SK-N-SH (cell line): ENCODE measurements at regions not wholly inside any gene's neighbourhood (a gene's known extent, or its start where the extent isn't known, plus 50 kb on each side); places are given as distances from the start of the nearest gene placed in this dataset.

ENCODE experiments used
- CTCF ChIA-PET: fragments of 300-600, 350-600 bp; formaldehyde crosslinking; extraction: SDS; loops from one replicate; lab custom pipeline; 2021; lab: Yijun Ruan, JAX
- POLR2A ChIA-PET: fragments of 350-600 bp; sonication (Branson Sonifier 250); formaldehyde crosslinking; extraction: SDS; loops from one replicate; lab custom pipeline; 2020; ENCODE audit warnings: antibody characterized with exemption, inconsistent platforms; lab: Yijun Ruan, JAX
- DNase-seq: peaks from one replicate; pipeline ENCODE4 v3.0.0; 2012
- H2AFZ ChIP-seq: fragments of 200-600 bp; sonication (generic); 2 replicates; pipeline ENCODE4 v1.8.1; 2016; ENCODE audit warnings: antibody characterized with exemption, mild to moderate bottlenecking, low read depth
- H3F3A ChIP-seq: fragments of 200-600 bp; sonication (generic); replicated peaks from 2 replicates; pipeline ENCODE3; 2016; ENCODE audit warnings: antibody characterized with exemption, mild to moderate bottlenecking; ENCODE audit not compliant: insufficient read depth
- H3K27ac ChIP-seq, 2 experiments: fragments of 200-500 bp in 1 of 2; fragments of 200-600 bp in 1 of 2; sonication (Bioruptor generic) in 1 of 2; sonication (generic), shearing (Covaris generic) in 1 of 2; 2 replicates each; pipeline versions ENCODE4 v1.5.1 to v1.6.1; 2014 to 2016; ENCODE audit warnings: low read depth in 2 of 2, inconsistent platforms in 1 of 2, low read length in 1 of 2, mild to moderate bottlenecking in 1 of 2, mixed read lengths in 1 of 2
- H3K27me3 ChIP-seq: fragments of 200-600 bp; sonication (generic), shearing (Covaris generic); 2 replicates; pipeline ENCODE4 v1.6.1; 2016; ENCODE audit warnings: mixed run types; ENCODE audit not compliant: insufficient read depth
- H3K36me3 ChIP-seq, 2 experiments: fragments of 200-500 bp in 1 of 2; fragments of 200-600 bp in 1 of 2; sonication (Bioruptor generic) in 1 of 2; sonication (generic) in 1 of 2; replicated peaks in 1 of 2; 2 replicates each; pipeline versions ENCODE3 to v1.5.1; 2014 to 2016; ENCODE audit warnings: low read length in 1 of 2, mild to moderate bottlenecking in 1 of 2; ENCODE audit not compliant: insufficient read depth in 2 of 2, control insufficient read depth in 1 of 2
- H3K4me1 ChIP-seq, 2 experiments: fragments of 200-500 bp in 1 of 2; fragments of 200-600 bp in 1 of 2; sonication (Bioruptor generic) in 1 of 2; sonication (generic), shearing (Covaris generic) in 1 of 2; 2 replicates each; pipeline versions ENCODE4 v1.5.1 to v1.6.1; 2014 to 2016; ENCODE audit warnings: low read depth in 1 of 2, low read length in 1 of 2, mixed run types in 1 of 2; ENCODE audit not compliant: insufficient read depth in 2 of 2, control insufficient read depth in 1 of 2
- H3K4me2 ChIP-seq: fragments of 200-600 bp; sonication (generic), shearing (Covaris generic); 2 replicates; pipeline ENCODE4 v1.6.1; 2017; ENCODE audit warnings: mixed run types
- H3K4me3 ChIP-seq, 2 experiments: fragments of 200-500 bp in 1 of 2; fragments of 200-600 bp in 1 of 2; sonication (Bioruptor generic) in 1 of 2; sonication (generic), shearing (Covaris generic) in 1 of 2; 2 replicates each; pipeline versions ENCODE4 v1.5.1 to v1.8.1; 2014 to 2016; ENCODE audit warnings: low read depth in 2 of 2, inconsistent platforms in 1 of 2, low read length in 1 of 2, mild to moderate bottlenecking in 1 of 2, mixed read lengths in 1 of 2, moderate library complexity in 1 of 2
- H3K79me2 ChIP-seq: fragments of 200-600 bp; sonication (generic); 2 replicates; pipeline ENCODE4 v1.8.1; 2017; ENCODE audit warnings: mild to moderate bottlenecking; ENCODE audit not compliant: insufficient read depth
- H3K9ac ChIP-seq: fragments of 200-600 bp; sonication (generic); 2 replicates; pipeline ENCODE4 v1.6.1; 2017; ENCODE audit warnings: mixed run types
- H3K9me2 ChIP-seq: fragments of 200-600 bp; sonication (generic); 2 replicates; pipeline ENCODE4 v1.6.1; 2017; ENCODE audit warnings: mixed run types
- H3K9me3 ChIP-seq: fragments of 200-600 bp; sonication (generic); 2 replicates; pipeline ENCODE4 v1.6.1; 2017; ENCODE audit warnings: mixed run types, mild to moderate bottlenecking, moderate library complexity
- H4K20me1 ChIP-seq: fragments of 200-600 bp; sonication (generic); 2 replicates; pipeline ENCODE4 v1.6.1; 2017; ENCODE audit warnings: mild to moderate bottlenecking, mixed run types; ENCODE audit not compliant: insufficient read depth
- ELF1 ChIP-seq: IDR thresholded peaks from 2 replicates; pipeline ENCODE4 v1.4.0; 2012
- EP300 ChIP-seq, 2 experiments: IDR thresholded peaks; 2 replicates each; pipeline versions ENCODE4 v1.4.0 to v1.6.1; 2012; ENCODE audit warnings: borderline replicate concordance in 1 of 2, low read depth in 1 of 2, low read length in 1 of 2
- EZH2phosphoT487 ChIP-seq: fragments of 200-600 bp; sonication (generic); IDR thresholded peaks from 2 replicates; pipeline ENCODE4 v1.6.1; 2017; ENCODE audit warnings: low read depth, mixed run types, mild to moderate bottlenecking, antibody characterized with exemption, moderate library complexity, borderline replicate concordance
- FOXJ3 ChIP-seq: sonication (generic); formaldehyde crosslinking; IDR thresholded peaks from 2 replicates; pipeline ENCODE4 v1.5.1; 2020; ENCODE audit warnings: mild to moderate bottlenecking, missing genetic modification reagents
- JUND ChIP-seq: IDR thresholded peaks from 2 replicates; pipeline ENCODE4 v1.4.0; 2012
- MAX ChIP-seq: IDR thresholded peaks from 2 replicates; pipeline ENCODE4 v1.4.0; 2012; ENCODE audit warnings: low read depth
- MXI1 ChIP-seq: IDR thresholded peaks from 2 replicates; pipeline ENCODE4 v1.6.1; 2012; ENCODE audit warnings: mild to moderate bottlenecking, low read depth, low read length, improper control_type of control experiment
- NFIC ChIP-seq: IDR thresholded peaks from 2 replicates; pipeline ENCODE4 v1.4.0; 2012; ENCODE audit warnings: borderline replicate concordance
- NRF1 ChIP-seq: IDR thresholded peaks from 2 replicates; pipeline ENCODE4 v1.6.1; 2012; ENCODE audit warnings: low read depth, mild to moderate bottlenecking, low read length
- RAD21 ChIP-seq: IDR thresholded peaks from 2 replicates; pipeline ENCODE4 v1.6.1; 2012; ENCODE audit warnings: mild to moderate bottlenecking, low read length
- TAF1 ChIP-seq: IDR thresholded peaks from 2 replicates; pipeline ENCODE4 v1.6.1; 2012; ENCODE audit warnings: low read depth, mild to moderate bottlenecking, low read length, moderate library complexity, borderline replicate concordance
- TEAD4 ChIP-seq: IDR thresholded peaks from 2 replicates; pipeline ENCODE4 v1.4.0; 2012; ENCODE audit warnings: mild to moderate bottlenecking, borderline replicate concordance; ENCODE audit not compliant: insufficient read depth
- WGBS: methylation state at CpG from one replicate; pipeline ENCODE4 v1.1.6; 2017; ENCODE audit warnings: low lambda C conversion rate; 5-methylcytosine and 5-hydroxymethylcytosine counted together
- TF ChIP-seq, protein P1 (sequence below): fragments of 150-350 bp; IDR thresholded peaks from 2 replicates; pipeline ENCODE4 v1.6.1; 2017; ENCODE audit warnings: antibody characterized with exemption, low read length, low read depth, borderline replicate concordance
- TF ChIP-seq, protein P2 (sequence below): fragments of 150-350 bp; IDR thresholded peaks from 2 replicates; pipeline ENCODE4 v1.6.1; 2016; ENCODE audit warnings: mild to moderate bottlenecking, low read depth, low read length
- TF ChIP-seq, protein P3 (sequence below): IDR thresholded peaks from 2 replicates; pipeline ENCODE4 v1.6.1; 2012; ENCODE audit warnings: mild to moderate bottlenecking, low read depth, low read length, moderate library complexity
- TF ChIP-seq, protein P4 (sequence below): IDR thresholded peaks from 2 replicates; pipeline ENCODE4 v1.4.0; 2012; ENCODE audit warnings: low read depth, borderline replicate concordance

DNA sequence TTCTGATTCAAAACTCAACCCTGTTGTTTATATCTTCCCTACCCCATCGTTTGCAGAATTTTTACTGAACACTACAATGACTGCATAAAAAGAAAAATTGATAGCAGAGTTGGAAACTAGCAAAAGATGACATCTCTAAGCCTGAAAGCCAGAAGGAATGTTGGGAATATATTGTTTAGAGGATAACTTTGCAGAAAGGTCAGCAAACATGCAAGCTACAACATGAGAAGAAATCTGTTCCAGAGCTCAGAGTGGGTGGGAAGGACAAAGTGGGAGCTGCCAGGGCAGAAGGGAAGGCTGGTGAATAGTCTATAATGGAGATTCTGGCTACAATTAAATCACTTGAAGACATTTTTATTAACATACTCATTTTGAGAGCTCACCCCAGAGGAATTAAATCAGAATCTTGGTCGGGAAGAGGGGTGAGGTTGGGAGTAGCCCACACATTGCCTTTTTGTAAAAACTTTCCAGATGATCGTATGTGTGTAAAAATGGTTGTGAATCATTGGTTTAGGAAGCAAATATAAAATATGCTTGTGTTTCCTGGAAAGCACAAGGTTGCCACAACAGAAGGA lies 574.8 kb downstream of the FLRT2 start:
- H3K4me3 ChIP-seq: no peak overlapping the region
- H3K4me1 ChIP-seq: no peaks in the 10 kb centered on the region
- H3K9ac ChIP-seq: no peak overlapping the region
- TF ChIP-seq EP300 (IDR thresholded peaks at IDR 0.05; ENCODE audit: borderline replicate concordance in 1 of 2, low read depth in 1 of 2, low read length in 1 of 2) (no peak), JUND (no peak), TAF1 (no peak), NFIC (no peak), ELF1 (no peak), MAX (no peak), FOXJ3 (no peak), NRF1 (no peak), EZH2phosphoT487 (no peak), MXI1 (no peak), RAD21 (no peak), TEAD4 (no peak)
- TF ChIP-seq, protein P1, sequence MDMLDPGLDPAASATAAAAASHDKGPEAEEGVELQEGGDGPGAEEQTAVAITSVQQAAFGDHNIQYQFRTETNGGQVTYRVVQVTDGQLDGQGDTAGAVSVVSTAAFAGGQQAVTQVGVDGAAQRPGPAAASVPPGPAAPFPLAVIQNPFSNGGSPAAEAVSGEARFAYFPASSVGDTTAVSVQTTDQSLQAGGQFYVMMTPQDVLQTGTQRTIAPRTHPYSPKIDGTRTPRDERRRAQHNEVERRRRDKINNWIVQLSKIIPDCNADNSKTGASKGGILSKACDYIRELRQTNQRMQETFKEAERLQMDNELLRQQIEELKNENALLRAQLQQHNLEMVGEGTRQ: no peak
- TF ChIP-seq, protein P2, sequence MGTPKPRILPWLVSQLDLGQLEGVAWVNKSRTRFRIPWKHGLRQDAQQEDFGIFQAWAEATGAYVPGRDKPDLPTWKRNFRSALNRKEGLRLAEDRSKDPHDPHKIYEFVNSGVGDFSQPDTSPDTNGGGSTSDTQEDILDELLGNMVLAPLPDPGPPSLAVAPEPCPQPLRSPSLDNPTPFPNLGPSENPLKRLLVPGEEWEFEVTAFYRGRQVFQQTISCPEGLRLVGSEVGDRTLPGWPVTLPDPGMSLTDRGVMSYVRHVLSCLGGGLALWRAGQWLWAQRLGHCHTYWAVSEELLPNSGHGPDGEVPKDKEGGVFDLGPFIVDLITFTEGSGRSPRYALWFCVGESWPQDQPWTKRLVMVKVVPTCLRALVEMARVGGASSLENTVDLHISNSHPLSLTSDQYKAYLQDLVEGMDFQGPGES: no peak
- TF ChIP-seq, protein P3, sequence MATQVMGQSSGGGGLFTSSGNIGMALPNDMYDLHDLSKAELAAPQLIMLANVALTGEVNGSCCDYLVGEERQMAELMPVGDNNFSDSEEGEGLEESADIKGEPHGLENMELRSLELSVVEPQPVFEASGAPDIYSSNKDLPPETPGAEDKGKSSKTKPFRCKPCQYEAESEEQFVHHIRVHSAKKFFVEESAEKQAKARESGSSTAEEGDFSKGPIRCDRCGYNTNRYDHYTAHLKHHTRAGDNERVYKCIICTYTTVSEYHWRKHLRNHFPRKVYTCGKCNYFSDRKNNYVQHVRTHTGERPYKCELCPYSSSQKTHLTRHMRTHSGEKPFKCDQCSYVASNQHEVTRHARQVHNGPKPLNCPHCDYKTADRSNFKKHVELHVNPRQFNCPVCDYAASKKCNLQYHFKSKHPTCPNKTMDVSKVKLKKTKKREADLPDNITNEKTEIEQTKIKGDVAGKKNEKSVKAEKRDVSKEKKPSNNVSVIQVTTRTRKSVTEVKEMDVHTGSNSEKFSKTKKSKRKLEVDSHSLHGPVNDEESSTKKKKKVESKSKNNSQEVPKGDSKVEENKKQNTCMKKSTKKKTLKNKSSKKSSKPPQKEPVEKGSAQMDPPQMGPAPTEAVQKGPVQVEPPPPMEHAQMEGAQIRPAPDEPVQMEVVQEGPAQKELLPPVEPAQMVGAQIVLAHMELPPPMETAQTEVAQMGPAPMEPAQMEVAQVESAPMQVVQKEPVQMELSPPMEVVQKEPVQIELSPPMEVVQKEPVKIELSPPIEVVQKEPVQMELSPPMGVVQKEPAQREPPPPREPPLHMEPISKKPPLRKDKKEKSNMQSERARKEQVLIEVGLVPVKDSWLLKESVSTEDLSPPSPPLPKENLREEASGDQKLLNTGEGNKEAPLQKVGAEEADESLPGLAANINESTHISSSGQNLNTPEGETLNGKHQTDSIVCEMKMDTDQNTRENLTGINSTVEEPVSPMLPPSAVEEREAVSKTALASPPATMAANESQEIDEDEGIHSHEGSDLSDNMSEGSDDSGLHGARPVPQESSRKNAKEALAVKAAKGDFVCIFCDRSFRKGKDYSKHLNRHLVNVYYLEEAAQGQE: no peak
- TF ChIP-seq, protein P4, sequence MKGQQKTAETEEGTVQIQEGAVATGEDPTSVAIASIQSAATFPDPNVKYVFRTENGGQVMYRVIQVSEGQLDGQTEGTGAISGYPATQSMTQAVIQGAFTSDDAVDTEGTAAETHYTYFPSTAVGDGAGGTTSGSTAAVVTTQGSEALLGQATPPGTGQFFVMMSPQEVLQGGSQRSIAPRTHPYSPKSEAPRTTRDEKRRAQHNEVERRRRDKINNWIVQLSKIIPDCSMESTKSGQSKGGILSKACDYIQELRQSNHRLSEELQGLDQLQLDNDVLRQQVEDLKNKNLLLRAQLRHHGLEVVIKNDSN: no peak
- H3F3A ChIP-seq: no peaks in the 10 kb centered on the region
- no peaks in the 10 kb centered on the region for H3K9me2 ChIP-seq
- H3K27ac ChIP-seq: no peak overlapping the region
- no peaks in the 10 kb centered on the region for H3K79me2 ChIP-seq
- H3K36me3 ChIP-seq: no peaks in the 10 kb centered on the region
- ChIA-PET POLR2A (no interaction called here), CTCF (no interaction called here)
- no peaks in the 10 kb centered on the region for H3K9me3 ChIP-seq
- DNase-seq: no peak
- WGBS: 9% methylated on average over 3 of the region's 3 CpGs
- H3K27me3 ChIP-seq: no peaks in the 10 kb centered on the region
- no peaks in the 10 kb centered on the region for H4K20me1 ChIP-seq
- H3K4me2 ChIP-seq: no peak overlapping the region
- H2AFZ ChIP-seq: no peak overlapping the region
